OCI-LY7 (cell line): ENCODE measurements at regions not wholly inside any gene's neighbourhood (a gene's known extent, or its start where the extent isn't known, plus 50 kb on each side); places are given as distances from the start of the nearest gene placed in this dataset.

Source experiments
- BruUV-seq: library from RNA; stranded (reverse); fragments of 400-500 nt; replicated peaks from 2 replicates; lab custom pipeline; 2021; lab: Mats Ljungman, UMichigan
- CTCF ChIA-PET: fragments of 300-600 bp; sonication (Branson Sonifier 250); formaldehyde crosslinking; loops from one replicate; lab custom pipeline; 2022; ENCODE audit warnings: antibody characterized with exemption; ENCODE audit not compliant: unreplicated experiment; lab: Charles Lee
- POLR2A ChIA-PET: fragments of 300-600 bp; sonication (Branson Sonifier 250); formaldehyde crosslinking; loops from one replicate; lab custom pipeline; 2022; ENCODE audit warnings: antibody characterized with exemption; lab: Charles Lee
- DNase-seq: peaks from one replicate; pipeline ENCODE4 v3.0.0-alpha.2; 2015; ENCODE audit warnings: low spot score
- H2AFZ ChIP-seq: fragments of 200-600 bp; sonication (generic), shearing (Covaris generic); 2 replicates; pipeline ENCODE4 v1.6.1; 2014; ENCODE audit warnings: mild to moderate bottlenecking, antibody characterized with exemption, low read length, moderate library complexity
- H3K27ac ChIP-seq: fragments of 200-600 bp; sonication (generic); 2 replicates; pipeline ENCODE4 v1.5.1; 2014; ENCODE audit warnings: mixed run types, low read depth, mild to moderate bottlenecking, moderate library complexity, low read length, inconsistent platforms; ENCODE audit not compliant: poor library complexity, severe bottlenecking
- H3K36me3 ChIP-seq: fragments of 200-600 bp; sonication (generic); 2 replicates; pipeline ENCODE4 v1.6.1; 2014; ENCODE audit warnings: mild to moderate bottlenecking, antibody characterized with exemption, low read length, moderate library complexity, mixed read lengths; ENCODE audit not compliant: insufficient read depth
- H3K4me1 ChIP-seq: fragments of 200-600 bp; sonication (generic); 2 replicates; pipeline ENCODE4 v1.5.1; 2014; ENCODE audit warnings: mild to moderate bottlenecking, low read length; ENCODE audit not compliant: insufficient read depth, poor library complexity, severe bottlenecking
- H3K4me2 ChIP-seq: fragments of 200-600 bp; sonication (generic); 2 replicates; pipeline ENCODE4 v1.6.1; 2014; ENCODE audit warnings: mild to moderate bottlenecking, low read length
- H3K4me3 ChIP-seq: fragments of 200-600 bp; sonication (generic); 2 replicates; pipeline ENCODE4 v1.5.1; 2014; ENCODE audit warnings: mild to moderate bottlenecking, low read depth, low read length; ENCODE audit not compliant: poor library complexity, severe bottlenecking
- H3K79me2 ChIP-seq: fragments of 200-600 bp; sonication (generic); 2 replicates; pipeline ENCODE4 v1.6.1; 2016; ENCODE audit warnings: low read depth, mild to moderate bottlenecking, low read length, moderate library complexity, mixed read lengths; ENCODE audit not compliant: insufficient read depth
- H3K9me2 ChIP-seq: fragments of 200-600 bp; sonication (generic); 2 replicates; pipeline ENCODE4 v1.6.1; 2016; ENCODE audit warnings: mild to moderate bottlenecking, low read length, mixed read lengths; ENCODE audit not compliant: insufficient read depth
- H3K9me3 ChIP-seq: fragments of 200-600 bp; sonication (generic); 2 replicates; pipeline ENCODE4 v1.6.1; 2014; ENCODE audit warnings: mild to moderate bottlenecking, mixed run types, low read length, mixed read lengths
- H4K20me1 ChIP-seq: fragments of 200-600 bp; sonication (generic); 2 replicates; pipeline ENCODE4 v1.6.1; 2014; ENCODE audit warnings: mild to moderate bottlenecking, antibody characterized with exemption, low read length, moderate library complexity, mixed read lengths; ENCODE audit not compliant: insufficient read depth
- EZH2phosphoT487 ChIP-seq: fragments of 200-600 bp; sonication (generic); IDR thresholded peaks from 2 replicates; pipeline ENCODE4 v1.6.1; 2018; ENCODE audit warnings: low read depth, borderline replicate concordance, mild to moderate bottlenecking, mixed run types, antibody characterized with exemption, low read length, moderate library complexity, mixed read lengths
- intact Hi-C: fragments of 100-400 bp; cut with micrococcal nuclease; formaldehyde crosslinking; loops from one replicate; pipeline ENCODE4 v1.10.0; 2022; ENCODE audit not compliant: unreplicated experiment
- TF ChIP-seq, protein P1 (sequence below): fragments of 200-600 bp; sonication (generic); conservative IDR thresholded peaks from 2 replicates; pipeline ENCODE4 v1.5.1; 2014; ENCODE audit warnings: mild to moderate bottlenecking, antibody characterized with exemption, low read length, moderate library complexity, mixed read lengths

DNA sequence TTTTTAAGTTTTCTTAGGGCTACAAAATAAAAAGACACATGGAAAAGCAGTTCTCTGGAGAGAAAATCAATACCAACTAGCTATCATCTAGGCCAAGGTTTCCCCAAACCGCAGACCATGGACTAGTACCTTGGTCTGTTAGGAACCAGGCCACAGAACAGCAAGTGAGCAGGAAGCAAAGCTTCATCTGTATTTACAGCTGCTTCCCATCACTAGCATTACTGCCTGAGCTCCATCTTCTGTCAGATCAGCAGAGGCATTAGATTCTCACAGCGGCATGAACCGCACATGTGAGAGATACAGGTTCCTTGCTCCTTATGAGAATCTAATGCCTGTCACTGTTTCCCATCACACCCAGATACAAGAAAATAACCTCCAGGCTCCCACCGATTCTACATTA is 1907.6 kb upstream of the ACO1 start:
- no peak overlapping the region for H3K4me2 ChIP-seq

DNA sequence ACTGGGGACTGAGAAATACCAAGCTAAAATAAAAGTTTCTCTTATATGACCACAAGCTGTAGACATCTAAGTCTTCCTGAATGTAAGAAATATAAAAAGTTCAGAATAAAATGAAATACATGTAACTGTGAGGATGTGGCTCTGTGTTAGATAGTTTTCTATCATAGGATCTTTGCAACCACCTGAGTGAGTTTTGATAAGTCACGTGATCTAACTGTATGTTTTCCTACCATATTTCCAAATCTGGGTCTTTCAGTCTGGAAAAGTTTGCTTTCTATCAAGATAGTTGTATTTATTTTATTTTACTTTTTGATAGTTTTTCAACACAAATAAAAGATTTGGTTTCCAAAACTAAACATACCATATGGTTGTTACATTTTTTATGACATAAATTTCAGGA is 1905.8 kb upstream of the ACO1 start:
- no peak for TF ChIP-seq EZH2phosphoT487
- TF ChIP-seq, protein P1, sequence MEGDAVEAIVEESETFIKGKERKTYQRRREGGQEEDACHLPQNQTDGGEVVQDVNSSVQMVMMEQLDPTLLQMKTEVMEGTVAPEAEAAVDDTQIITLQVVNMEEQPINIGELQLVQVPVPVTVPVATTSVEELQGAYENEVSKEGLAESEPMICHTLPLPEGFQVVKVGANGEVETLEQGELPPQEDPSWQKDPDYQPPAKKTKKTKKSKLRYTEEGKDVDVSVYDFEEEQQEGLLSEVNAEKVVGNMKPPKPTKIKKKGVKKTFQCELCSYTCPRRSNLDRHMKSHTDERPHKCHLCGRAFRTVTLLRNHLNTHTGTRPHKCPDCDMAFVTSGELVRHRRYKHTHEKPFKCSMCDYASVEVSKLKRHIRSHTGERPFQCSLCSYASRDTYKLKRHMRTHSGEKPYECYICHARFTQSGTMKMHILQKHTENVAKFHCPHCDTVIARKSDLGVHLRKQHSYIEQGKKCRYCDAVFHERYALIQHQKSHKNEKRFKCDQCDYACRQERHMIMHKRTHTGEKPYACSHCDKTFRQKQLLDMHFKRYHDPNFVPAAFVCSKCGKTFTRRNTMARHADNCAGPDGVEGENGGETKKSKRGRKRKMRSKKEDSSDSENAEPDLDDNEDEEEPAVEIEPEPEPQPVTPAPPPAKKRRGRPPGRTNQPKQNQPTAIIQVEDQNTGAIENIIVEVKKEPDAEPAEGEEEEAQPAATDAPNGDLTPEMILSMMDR: no peak
- Histone ChIP-seq H3K79me2 (no peaks in the 10 kb centered on the region), H3K4me2 (no peak overlapping the region), H4K20me1 (no peaks in the 10 kb centered on the region), H3K9me2 (no peaks in the 10 kb centered on the region), H2AFZ (no peak overlapping the region), H3K9me3 (no peaks in the 10 kb centered on the region), H3K36me3 (no peaks in the 10 kb centered on the region), H3K4me1 (no peaks in the 10 kb centered on the region), H3K4me3 (no peak overlapping the region), H3K27ac (no peak overlapping the region)
- ChIA-PET POLR2A (interaction anchor here (0.6 kb wide), 1 partner anchor 76 kb away, joined by 4 read pairs; no protein-coding TSS in a partner anchor), CTCF (no interaction called here)
- DNase-seq: no peak
- BruUV-seq: no TSS peak
- intact Hi-C loops: no loop called here

More for the DNA sequence above, 1907.6 kb upstream of the ACO1 start:
- BruUV-seq: no TSS peak
- no peaks in the 10 kb centered on the region for H3K9me3 ChIP-seq
- no peak overlapping the region for H2AFZ ChIP-seq
- TF ChIP-seq EZH2phosphoT487: no peak
- TF ChIP-seq, protein P1: no peak
- no peaks in the 10 kb centered on the region for H3K4me1 ChIP-seq
- no peaks in the 10 kb centered on the region for H3K36me3 ChIP-seq
- DNase-seq: no peak
- H4K20me1 ChIP-seq: no peaks in the 10 kb centered on the region
- no peak overlapping the region for H3K4me3 ChIP-seq
- POLR2A ChIA-PET: no interaction called here
- H3K27ac ChIP-seq: no peak overlapping the region
- CTCF ChIA-PET: no interaction called here
- no peaks in the 10 kb centered on the region for H3K9me2 ChIP-seq
- H3K79me2 ChIP-seq: no peaks in the 10 kb centered on the region
- intact Hi-C loops: no loop called here

DNA sequence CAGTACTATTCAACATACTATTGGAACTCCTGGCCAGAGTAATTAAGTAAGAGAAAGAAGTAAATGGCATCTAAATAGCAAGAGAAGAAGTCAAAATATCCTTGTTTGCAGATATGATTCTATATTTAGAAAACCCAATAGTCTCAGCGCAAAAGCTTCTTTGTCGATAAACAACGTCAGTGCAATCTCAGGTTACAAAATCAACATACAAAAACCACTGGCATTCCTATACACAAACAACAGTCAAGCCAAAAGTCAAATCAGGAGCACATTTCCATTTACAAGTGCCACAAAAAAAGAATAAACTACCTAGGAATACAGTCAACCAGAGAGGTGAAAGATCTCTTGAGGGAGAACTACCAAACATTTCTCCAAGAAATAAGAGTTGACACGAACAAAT is 1901.9 kb upstream of the ACO1 start:
- TF ChIP-seq, protein P1: no peak
- TF ChIP-seq EZH2phosphoT487: no peak
- Histone ChIP-seq H3K27ac (no peak overlapping the region), H3K9me3 (no peaks in the 10 kb centered on the region), H3K36me3 (no peaks in the 10 kb centered on the region), H4K20me1 (no peaks in the 10 kb centered on the region), H3K79me2 (no peaks in the 10 kb centered on the region), H3K4me3 (no peak overlapping the region), H2AFZ (no peak overlapping the region), H3K9me2 (no peaks in the 10 kb centered on the region), H3K4me1 (no peaks in the 10 kb centered on the region), H3K4me2 (no peak overlapping the region)
- no peak for DNase-seq
- POLR2A ChIA-PET: no interaction called here
- CTCF ChIA-PET: no interaction called here
- BruUV-seq: no TSS peak
- intact Hi-C loops: no loop called here
